GOT3 (cell line): ENCODE measurements at regions not wholly inside any gene's neighbourhood (a gene's known extent, or its start where the extent isn't known, plus 50 kb on each side); places are given as distances from the start of the nearest gene placed in this dataset.
"Not testable (repeated sequence)": the region's sequence is repeated elsewhere in the genome, so short reads cannot be mapped to it uniquely, and the experiment has no call there.

ENCODE experiments used
- DNase-seq: peaks from one replicate; lab custom pipeline; 2025; ENCODE audit warnings: mixed read lengths; lab: John Stamatoyannopoulos, UW

DNA sequence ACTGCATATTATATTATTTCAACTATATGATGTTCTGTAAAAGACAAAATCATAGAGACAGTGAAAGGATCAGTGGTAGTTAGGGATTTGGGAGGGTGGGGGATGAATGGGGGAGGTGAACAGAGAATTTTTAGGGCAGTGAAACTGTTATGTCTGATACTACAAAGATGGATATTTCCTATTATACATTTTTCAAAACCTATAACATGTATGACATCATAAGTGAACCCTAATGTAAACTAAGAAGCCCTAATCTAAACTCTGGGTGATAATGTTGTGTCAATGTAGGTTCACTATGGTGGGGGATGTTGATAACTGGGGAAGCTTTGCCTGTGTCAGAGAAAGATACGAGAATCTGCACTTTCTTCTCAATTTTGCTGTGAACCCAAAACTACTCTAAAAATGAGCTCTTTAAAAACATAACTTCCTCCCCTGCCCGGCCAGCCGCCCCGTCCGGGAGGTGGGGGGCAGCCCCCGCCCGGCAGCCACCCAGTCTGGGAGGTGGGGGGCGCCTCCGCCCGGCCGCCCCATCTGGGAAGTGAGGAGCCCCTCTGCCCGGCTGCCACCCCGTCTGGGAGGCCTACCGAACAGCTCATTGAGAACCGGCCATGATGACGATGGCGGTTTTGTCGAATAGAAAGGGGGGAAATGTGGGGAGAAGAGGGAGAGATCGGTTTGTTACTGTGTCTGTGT, 234.4 kb downstream of the RPIA start:
- DNase-seq = no peak

DNA sequence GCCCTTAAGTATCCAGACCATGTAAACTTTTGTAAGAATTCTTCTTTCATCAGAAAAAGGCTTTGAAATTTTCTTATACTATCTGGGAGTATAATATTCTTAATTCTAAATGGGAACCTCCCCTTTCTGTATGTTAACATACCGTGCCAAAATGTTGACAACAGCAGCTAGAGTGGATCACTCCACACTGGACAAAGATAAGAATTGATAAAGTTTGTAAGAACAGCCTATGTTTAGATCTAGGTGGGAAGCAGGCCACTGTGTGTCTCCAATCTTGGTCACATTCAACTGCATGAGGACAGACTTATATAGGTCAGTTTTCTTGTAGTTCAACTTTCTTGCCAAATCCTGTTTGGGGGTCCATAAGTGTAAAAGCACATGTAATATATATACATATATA, 235.7 kb downstream of the RPIA start:
- no peak for DNase-seq

DNA sequence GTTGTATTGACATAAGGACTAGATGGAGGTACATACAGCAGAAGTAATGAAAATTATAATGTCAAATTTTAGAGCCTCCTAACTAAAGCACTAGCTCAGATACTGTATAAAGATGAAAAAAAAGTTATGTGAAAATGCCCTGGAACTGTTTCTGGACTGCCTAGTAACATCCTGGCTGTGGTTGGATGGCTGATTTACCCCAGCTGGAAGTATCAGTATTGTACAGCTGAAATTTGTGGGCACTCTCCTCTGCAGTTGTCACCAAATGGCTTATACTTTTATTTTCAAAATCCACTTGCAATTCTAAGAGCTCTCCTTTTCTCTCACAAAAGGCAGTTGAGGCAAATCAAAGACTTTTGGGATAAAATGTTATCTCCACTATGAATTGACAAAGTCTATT, 239.2 kb downstream of the RPIA start:
- no peak for DNase-seq

DNA sequence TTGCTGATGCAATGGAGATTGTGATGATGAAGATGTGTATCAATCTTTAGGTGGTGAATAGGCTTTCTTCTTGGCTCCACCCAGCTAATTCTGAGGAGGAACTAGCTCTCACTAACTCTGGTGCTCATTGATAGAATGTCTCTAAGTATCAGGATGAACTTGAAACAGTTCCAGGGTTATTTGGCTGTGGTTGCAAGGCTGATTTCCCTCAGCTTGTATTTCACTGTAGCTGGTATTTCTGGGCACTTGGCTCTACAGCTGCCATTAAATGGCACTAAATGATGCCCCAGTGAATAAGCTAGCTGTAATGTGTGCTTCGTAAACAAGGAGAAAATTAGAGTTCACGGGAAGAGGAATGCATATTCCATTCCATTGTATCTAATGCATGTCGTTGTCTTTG, 241.2 kb downstream of the RPIA start:
- DNase-seq = no peak

DNA sequence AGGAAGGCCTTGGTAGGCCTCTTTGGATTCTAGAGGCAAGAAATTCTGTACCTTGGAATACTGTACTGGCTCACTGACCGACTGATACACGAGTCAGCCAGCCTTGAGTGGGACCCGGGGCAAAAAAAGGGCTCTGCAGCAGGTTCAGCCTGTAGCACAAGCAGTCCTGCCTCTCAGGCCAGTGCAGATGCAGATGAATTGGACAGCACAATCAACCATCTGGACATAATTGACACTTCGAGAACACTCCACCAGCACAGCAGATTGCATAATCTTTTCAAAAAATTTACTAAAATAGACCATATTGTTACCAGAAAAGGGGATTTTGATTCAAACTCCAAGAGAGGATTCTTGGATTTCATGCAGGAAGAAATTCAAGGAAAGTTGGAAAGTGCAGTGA, 241.6 kb downstream of the RPIA start:
- no peak for DNase-seq

DNA sequence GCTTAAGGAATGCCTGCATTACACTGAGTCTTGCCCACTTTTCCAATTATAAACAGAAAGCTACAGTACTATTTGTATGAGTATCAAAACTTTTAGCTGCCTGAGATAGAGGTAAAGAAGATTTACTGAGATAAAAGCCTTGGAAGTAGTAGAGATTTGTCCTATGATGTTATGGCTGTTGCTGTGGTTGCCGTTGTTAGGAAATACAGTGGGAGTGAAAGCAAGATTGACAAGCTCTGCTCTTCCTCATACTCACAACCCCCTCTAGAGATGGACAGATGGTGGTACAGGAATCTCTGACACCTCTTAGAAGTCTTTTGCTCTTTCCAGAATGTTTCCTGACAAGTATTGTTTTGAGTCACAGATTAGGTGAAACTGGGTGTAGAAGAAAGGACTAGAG, 242.5 kb downstream of the RPIA start:
- no peak for DNase-seq

DNA sequence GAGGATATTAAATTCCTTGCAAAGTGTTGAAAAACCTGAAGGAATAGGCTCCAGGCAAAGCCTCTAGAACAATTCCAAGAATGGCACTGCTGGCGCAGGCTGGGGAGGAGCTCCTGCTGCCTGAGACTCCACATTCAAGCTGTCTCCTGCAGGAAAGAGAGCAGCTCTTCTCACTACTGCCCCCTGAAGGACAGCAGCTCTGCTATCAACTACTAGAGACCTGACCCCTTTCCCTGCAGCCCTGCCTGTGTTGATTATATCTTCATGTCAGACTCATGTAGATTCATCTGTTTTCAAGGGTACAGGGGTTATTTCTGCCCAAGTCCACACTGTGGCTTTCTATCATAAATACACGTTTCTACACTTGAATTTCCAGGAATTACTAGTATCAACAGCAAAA, 249.7 kb downstream of the RPIA start:
- DNase-seq = not testable (repeated sequence)

DNA sequence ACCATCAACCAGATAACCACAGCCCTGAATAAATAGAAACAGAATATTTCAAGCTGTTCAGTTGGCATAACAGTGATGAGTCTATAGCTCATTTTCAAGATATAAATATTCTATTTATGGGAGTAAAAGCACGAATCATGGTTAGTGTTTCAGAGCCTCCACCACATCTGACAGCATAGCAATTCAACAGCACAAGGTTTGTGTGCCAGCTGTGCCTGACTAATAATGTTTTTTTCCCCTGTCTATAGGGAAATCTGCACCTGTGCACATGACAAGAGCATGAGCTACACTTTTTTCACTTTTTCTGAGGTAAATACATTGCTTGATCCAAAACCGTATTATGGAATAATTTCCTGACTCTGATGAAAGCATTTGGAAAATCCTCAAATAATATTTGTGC, 251.3 kb downstream of the RPIA start:
- DNase-seq = no peak

DNA sequence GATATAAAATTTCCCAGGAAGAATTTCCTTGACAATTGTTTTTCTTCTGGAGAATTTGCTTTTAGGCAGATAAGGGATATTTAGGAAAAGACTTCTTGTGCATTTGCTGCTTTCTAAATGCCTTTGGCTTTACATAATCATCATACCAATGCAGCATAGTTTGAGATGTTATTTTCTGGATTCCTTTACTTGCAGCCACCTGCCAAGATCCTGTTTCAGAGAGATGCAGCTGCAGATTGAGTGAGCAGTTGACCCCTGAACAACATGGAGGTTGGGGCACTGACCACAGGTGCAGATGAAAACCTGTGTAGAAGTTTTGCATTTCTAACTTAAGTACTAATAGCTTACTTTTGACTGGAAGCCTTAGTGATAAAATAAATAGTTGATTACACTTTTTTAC, 257.9 kb downstream of the RPIA start:
- no peak for DNase-seq

DNA sequence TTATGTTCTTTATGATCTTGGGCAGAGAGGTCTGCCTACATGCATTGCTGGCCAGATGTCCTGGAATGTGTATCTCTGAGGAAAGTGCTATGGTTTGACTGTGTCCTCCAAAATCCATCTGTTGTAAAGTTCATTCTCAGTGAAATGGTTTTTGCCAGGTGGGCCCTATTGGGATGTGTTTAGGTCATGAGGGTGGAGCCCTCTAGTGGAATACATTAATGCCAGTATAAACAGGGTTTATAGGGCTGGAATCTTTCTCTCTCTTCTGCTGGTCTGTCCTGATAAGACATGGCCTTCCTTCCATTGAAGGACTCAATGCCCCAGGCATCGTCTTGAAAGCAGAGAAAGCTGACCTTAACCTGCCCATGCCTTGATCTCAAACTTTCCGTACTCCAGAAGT, 258.5 kb downstream of the RPIA start:
- DNase-seq = no peak

DNA sequence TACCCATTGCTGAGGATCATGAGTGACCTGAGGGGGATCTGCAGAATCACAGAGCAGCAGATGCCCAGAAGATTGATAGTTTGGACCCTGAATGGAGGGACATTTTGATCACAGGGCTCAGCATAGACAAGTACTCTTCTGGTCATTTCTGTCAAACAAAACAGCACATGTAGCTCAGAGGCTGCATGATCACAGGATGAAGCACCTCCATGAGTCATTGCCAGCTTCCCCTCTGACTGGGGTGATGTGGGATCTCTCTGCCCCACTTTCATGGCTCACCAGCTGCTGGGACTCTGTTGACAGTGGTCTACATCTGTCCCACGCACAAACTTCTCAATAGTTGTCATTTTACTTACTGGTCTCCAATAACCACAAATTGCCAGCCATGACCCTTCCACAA, 264.1 kb downstream of the RPIA start:
- no peak for DNase-seq

DNA sequence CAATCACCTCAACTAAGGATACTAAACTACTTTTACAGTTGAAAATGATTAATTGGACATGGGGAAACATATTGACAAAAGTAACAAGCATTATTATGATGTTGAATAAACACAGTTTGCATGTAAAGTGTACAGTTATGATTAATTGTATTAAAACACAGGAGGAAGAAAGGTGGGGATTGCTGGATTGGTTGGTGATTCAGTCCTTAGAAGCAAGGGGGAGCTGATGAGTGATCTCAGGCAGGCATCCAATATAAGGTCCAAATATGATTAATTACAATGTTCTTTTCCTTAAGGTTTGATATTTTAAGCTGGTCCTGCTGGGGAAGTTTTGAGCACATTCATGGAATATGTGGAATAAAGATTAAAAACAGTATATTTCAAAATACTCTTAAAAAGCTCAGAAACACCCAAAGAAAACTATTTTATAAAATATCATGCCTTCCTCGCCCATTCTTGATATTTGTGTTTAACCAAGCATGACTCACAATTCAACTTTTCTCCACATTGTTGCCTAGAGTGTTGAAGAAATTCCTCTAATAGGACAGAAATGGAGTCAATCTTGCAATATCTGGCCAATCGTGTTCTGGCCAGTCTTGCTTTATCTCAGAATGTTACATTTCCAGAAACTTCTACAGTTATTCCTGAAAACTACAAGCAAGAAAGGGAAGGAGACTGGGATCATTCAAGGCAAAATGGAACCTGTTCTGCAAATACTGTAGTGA, 268.2 kb downstream of the RPIA start:
- DNase-seq = no peak

DNA sequence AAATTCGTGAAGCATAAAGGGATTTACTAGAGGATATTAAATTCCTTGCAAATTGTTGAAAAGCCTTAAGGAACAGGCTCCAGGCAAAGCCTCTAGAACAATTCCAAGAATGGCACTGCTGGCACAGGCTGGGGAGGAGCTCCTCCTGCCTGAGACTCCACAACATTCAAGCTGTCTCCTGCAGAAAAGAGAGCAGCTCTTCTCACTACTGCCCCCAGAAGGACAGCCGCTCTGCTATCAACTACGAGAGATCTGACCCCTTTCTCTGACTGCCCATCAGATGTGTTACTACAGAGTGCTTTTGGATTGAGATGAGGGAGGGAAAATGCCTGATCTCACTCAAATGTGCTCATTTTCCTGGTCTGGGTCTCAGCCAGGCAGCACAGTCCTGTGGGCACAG, 269.9 kb downstream of the RPIA start:
- not testable (repeated sequence) for DNase-seq

DNA sequence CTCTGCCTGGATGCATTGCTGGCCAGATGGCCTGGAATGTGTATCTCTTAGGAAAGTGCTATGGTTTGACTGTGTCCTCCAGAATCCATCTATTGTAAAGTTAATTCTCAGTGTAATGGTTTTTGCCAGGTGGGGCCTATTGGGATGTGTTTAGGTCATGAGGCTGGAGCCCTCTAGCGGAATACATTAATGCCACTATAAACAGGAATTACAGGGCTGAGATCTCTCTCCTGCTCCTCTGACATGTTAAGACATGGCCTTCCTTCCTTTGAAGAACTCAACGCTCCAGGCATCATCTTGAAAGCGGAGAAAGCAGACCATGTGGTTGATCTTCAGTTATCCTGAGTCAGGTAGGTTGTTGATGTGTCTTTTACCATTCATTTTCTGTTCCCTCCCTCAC, 276.4 kb downstream of the RPIA start:
- DNase-seq = no peak

DNA sequence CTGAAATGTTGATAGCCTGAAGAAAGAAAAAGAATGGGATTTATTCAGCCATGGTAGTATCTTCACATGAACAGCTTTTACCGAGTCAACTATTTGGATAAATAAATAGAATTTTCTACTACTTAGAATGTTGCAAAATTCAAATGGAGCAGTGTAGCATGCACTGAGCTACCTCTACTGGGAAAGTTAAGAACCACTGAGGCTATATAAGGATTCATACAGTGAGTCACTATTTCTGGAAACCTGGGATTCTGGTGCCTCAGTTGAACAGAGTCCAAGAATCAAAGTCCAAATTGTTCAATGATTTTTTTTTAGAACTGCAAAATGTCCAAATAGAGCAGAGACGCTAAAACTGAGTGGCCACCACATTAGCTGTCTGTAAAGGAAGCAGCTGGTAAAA, 286.5 kb downstream of the RPIA start:
- not testable (repeated sequence) for DNase-seq

DNA sequence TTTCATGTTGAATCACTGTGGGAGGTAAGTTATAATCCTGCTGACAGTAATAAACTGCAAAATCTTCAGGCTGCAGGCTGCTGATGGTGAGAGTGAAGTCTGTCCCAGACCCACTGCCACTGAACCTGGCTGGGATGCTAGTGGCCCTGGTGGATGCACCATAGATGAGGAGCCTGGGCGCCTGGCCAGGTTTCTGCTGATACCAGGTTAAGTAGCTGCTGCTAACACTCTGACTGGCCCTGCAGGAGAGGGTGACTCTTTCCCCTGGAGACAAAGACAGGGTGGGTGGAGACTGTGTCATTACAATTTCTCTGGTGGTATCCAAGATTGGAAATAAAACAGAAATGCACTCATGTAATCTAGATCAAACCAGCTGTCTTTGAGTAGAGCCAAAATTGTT, 287.0 kb downstream of the RPIA start:
- not testable (repeated sequence) for DNase-seq

DNA sequence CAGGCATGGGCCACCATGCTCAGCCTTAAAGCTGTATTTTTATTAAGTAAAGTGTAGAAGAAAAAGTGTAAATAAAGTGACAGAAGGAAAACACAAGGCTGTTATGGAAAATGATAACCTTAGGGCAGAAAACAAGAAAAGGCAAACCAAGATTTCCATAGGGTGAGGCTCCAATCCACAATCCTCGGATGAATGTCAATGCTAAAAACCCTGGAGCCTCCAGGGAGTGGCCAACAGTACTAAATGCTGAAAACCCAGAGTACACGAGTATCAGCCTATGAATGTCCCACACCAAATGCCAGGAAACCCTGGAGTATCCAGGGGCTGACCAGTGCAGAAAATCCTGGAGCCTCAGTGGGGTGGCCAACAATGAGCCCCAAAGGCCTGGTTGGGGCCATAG, 292.6 kb downstream of the RPIA start:
- not testable (repeated sequence) for DNase-seq

DNA sequence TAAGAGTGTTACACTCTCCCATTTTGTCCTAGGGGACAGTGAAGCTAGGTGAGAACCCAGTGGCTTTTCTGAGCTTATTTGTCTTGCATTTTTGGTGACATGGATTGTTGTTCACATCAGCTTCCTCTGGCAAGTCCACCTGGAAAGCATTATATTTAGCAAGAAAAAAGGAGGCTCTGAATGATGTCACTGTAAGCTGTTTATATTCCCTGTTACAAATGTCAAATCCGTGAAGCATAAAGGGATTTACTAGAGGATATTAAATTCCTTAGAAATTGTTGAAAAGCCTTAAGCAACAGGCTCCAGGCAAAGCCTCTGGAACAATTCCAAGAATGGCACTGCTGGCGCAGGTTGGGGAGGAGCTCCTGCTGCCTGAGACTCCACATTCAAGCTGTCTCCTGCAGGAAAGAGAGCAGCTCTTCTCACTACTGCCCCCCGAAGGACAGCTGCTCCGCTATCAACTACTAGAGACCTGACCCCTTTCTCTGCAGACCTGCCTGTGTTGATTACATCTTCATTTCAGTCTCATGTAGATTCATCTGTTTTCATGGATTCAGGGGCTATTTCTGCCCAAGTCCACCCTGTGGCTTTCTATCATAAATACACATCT, 295.4 kb downstream of the RPIA start:
- DNase-seq = not testable (repeated sequence)

DNA sequence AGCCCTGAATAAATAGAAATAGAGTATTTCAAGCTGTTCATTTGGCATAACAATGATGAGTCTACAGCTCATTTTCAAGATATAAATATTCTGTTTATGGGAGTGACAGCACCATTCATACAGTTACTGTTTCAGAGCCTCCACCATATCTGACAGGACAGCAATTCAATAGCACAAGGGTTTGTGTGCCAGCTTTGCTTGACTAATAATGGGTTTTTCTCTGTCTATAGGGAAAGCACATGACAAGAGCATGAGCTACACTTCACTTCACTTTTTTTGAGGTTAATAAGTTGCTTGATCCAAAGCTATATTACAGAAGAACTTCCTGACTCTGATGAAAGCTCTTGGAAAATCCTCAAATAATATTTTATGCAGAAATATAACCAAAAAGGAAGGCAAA, 297.1 kb downstream of the RPIA start:
- not testable (repeated sequence) for DNase-seq

DNA sequence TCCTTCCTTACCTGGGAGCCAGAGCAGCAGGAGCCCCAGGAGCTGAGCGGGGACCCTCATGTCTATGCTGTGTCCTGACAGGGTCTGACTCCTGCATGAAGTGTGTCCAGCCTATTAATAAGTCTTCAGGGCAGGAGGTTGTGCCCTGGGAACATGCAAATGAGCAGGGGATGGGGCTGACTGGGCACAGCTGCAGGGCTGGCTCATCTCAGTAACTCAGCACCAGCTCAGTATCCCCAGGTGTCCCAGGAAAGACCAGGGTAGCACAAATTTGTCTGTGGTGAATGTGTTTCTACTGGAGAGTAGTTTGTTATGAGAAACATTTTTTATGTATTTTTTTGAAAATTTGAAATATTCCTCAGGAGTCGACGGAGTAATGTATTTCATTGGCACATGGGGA, 301.3 kb downstream of the RPIA start:
- DNase-seq = not testable (repeated sequence)

DNA sequence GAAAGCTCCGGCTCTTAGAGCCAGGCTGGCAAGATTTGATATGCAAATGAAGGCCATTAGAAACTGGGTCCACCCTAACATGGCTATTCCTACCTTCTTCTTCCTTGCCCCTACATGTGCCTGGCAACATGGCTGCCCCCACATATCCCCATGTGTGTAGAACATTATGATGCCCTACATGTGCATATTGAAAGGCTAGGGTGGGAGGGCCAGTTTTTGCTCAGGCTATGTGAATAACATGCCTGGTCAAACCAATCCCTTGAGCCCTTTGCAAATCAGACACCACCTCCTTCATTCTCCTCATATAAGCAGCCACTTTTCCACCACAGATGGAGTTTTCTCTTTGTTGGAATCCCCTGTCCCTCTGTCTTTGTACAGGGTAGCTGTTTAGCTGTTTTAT, 303.4 kb downstream of the RPIA start:
- not testable (repeated sequence) for DNase-seq

DNA sequence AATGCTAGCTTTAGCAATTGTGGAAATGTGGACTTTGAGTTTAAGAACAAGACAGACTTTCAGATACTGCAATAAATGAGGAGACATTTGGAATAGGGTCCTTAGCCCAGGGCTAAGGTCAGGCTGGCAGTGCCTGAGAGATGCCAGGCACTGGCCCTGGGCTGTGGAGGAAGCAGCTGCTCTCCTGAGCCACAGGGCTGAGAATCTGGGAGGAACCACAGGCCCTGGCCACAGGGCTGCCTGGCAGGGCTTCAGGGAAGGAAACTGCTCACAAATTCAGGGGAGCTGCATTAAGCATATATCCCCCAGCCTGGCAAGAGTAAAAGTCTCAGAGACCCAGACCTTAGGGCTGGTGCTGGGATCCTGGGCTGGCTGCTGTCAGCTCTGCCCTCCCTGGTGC, 305.1 kb downstream of the RPIA start:
- not testable (repeated sequence) for DNase-seq

DNA sequence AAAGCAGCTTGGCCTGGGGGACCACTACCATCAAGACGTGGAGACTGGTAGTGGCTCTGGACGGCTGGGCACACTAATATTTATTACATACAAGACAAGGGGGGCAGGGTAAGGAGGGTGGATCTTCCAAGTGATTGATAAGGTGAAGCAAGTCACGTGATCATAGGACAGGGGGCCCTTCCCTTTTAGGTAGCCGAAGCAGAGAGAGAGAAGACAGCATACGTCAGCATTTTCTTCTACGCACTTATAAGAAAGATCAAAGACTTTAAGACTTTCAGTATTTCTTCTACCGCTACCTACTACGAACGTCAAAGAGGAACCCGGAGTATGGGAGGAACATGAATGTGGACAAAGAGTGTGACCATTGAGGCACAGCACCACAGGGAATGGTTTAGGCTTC, 307.9 kb downstream of the RPIA start:
- no peak for DNase-seq
